Gastrocnemius medialis (tissue), 4 donors: ENCODE measurements at regions not wholly inside any gene's neighbourhood (a gene's known extent, or its start where the extent isn't known, plus 50 kb on each side); places are given as distances from the start of the nearest gene placed in this dataset.
A peak's percentile ranks its signal among the peaks of the same experiment; 100 is the strongest.

Experiments
- ATAC-seq, 2 donors: fragments of 150-250 bp; one replicate each; pipeline ENCODE4 v1.9.1; 2016
- DNase-seq, 2 donors: peaks; one replicate each; pipeline ENCODE4 v3.0.0-alpha.2; 2019
- H3K27ac ChIP-seq, 4 donors: fragments of 200-600 bp; sonication (generic); 1 replicate in 1 of 4; 2 replicates in 3 of 4; pipeline ENCODE4 v1.5.1; 2016 to 2018; ENCODE audit warnings: mild to moderate bottlenecking in 2 of 4, moderate library complexity in 1 of 4
- H3K27me3 ChIP-seq, 3 donors: fragments of 200-600 bp; sonication (generic) in 2 of 3; 1 replicate in 1 of 3; 2 replicates in 2 of 3; pipeline versions ENCODE4 v1.5.1 to v1.6.0; 2016 to 2019; ENCODE audit warnings: mild to moderate bottlenecking in 1 of 3, moderate library complexity in 1 of 3
- H3K36me3 ChIP-seq, 2 donors: fragments of 200-600 bp; sonication (generic) in 1 of 2; one replicate each; pipeline ENCODE4 v1.5.1; 2017 to 2018
- H3K4me1 ChIP-seq, 2 donors: fragments of 200-600 bp; sonication (generic) in 1 of 2; one replicate each; pipeline ENCODE4 v1.5.1; 2016 to 2017; ENCODE audit warnings: mild to moderate bottlenecking in 2 of 2
- H3K4me3 ChIP-seq, 4 donors: fragments of 200-600 bp; sonication (generic) in 3 of 4; 1 replicate in 1 of 4; 2 replicates in 3 of 4; pipeline ENCODE4 v1.5.1; 2016 to 2019; ENCODE audit warnings: mild to moderate bottlenecking in 2 of 4
- H3K9me3 ChIP-seq, 3 donors: fragments of 200-600 bp; sonication (generic) in 2 of 3; 1 replicate in 1 of 3; 2 replicates in 2 of 3; pipeline ENCODE4 v1.5.1; 2016 to 2019
- POLR2A ChIP-seq, 2 donors: fragments of 450-650 bp; IDR thresholded peaks; one replicate each; pipeline ENCODE4 v1.6.1; 2017; ENCODE audit warnings: antibody characterized with exemption in 2 of 2, mild to moderate bottlenecking in 2 of 2, moderate library complexity in 2 of 2
- in situ Hi-C, 4 donors: fragments of 200-750 bp; cut with MboI; loops; one replicate each; pipeline versions ENCODE4 v1.15.0 to v1.8.0; 2017; ENCODE audit warnings: low sequenced_read_pairs in 4 of 4
- intact Hi-C: fragments of 100-400 bp; cut with DNase I; formaldehyde crosslinking; loops from one replicate; pipeline ENCODE4 v1.15.1; 2023; ENCODE audit warnings: low total_unique reads
- TF ChIP-seq, protein P1 (sequence below), 5 experiments: fragments of 450-650 bp in 3 of 5; fragments of 200-600 bp in 2 of 5; sonication (generic) in 2 of 5; IDR thresholded peaks in 4 of 5; conservative IDR thresholded peaks in 1 of 5; 1 replicate in 4 of 5; 2 replicates in 1 of 5; pipeline ENCODE4 v1.5.1; 2016 to 2019; ENCODE audit warnings: antibody characterized with exemption in 5 of 5, mild to moderate bottlenecking in 3 of 5, moderate library complexity in 3 of 5

DNA sequence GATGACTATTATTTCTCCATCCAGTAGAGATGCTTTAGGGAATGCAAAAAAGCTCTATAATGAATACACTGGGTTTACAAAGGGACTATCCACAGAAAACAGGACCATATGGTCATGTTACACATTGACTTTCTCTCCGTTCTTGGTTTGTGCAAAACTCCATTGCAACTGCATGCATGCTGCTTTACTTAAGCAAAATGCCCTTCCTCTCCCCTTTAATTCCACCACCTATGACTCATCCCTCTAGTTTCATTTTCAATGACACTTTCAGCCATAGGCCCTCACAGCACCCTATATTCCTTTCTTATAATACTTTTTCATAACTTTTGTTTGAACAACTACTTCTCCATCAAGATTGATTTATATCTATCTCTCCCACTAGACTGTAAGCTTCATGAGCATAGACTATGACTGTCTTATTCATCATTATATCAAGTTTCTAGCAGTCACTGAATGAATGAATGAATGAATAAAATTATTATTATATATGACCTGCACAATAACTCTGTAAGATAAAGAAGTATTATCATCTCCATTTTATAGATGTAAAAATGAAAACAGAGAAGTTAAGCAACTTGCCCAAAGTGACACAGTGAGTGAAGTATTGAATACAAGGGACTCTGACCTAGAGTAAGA is 248.9 kb downstream of the PLPP3 start:
- no peak for DNase-seq
- intact Hi-C loops = no loop called here
- Histone ChIP-seq H3K36me3 (no peaks in the 10 kb centered on the region), H3K4me3 (no peak overlapping the region), H3K9me3 (no peaks in the 10 kb centered on the region), H3K27me3 (no peaks in the 10 kb centered on the region), H3K27ac (no peak overlapping the region), H3K4me1 (peaks cover 15 to 22% of the 10 kb centered on the region in 2 donors)
- TF ChIP-seq, protein P1, sequence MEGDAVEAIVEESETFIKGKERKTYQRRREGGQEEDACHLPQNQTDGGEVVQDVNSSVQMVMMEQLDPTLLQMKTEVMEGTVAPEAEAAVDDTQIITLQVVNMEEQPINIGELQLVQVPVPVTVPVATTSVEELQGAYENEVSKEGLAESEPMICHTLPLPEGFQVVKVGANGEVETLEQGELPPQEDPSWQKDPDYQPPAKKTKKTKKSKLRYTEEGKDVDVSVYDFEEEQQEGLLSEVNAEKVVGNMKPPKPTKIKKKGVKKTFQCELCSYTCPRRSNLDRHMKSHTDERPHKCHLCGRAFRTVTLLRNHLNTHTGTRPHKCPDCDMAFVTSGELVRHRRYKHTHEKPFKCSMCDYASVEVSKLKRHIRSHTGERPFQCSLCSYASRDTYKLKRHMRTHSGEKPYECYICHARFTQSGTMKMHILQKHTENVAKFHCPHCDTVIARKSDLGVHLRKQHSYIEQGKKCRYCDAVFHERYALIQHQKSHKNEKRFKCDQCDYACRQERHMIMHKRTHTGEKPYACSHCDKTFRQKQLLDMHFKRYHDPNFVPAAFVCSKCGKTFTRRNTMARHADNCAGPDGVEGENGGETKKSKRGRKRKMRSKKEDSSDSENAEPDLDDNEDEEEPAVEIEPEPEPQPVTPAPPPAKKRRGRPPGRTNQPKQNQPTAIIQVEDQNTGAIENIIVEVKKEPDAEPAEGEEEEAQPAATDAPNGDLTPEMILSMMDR (IDR thresholded peaks at IDR 0.05 in 4 of 5, conservative IDR thresholded peaks at IDR 0.05 in 1 of 5) = no peak
- no peak for TF ChIP-seq POLR2A (IDR thresholded peaks at IDR 0.05)
- in situ Hi-C loops = no loop called here
- ATAC-seq = peak in 1 of 2 donors; percentile 69

DNA sequence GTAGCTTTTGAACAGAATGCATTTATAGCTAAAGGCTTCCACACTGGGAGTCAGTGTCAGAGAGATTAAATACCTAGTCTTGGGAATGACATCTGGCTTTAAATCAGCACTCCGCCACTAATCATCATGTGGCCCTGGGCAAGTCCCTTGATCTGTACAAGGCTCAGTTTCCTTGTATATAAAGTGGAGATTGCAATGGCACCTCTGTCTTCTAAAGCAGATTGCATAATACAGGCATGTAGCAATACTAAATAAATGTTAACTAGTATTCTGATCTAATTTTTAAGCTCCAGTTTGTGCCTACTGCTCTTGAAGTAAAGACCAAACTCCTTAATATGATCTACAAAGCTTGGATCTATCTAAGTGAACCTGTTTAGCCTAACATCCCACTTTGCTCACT is 249.4 kb downstream of the PLPP3 start:
- TF ChIP-seq, protein P1 (IDR thresholded peaks at IDR 0.05 in 4 of 5, conservative IDR thresholded peaks at IDR 0.05 in 1 of 5) = no peak
- no peak for TF ChIP-seq POLR2A (IDR thresholded peaks at IDR 0.05)
- no peak for ATAC-seq
- intact Hi-C loops = no loop called here

DNA sequence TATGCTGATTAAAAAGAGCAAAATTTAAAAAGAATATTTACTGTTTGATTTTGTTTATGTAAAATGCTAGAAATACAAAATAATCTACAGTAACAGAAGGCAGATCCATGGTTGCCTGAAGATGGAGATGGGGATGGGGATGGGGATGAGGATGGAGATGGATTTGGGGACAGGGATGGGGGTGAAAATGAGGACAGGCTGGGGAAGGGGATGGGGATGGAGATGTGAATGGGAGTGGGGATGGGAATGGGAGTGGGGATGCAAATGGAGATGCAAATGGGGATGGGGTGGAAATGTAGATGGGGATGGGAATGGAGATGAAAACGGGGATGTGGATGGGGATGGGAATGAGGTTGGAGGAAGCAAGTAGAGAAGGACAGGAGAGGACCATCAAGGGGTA is 252.2 kb downstream of the PLPP3 start:
- TF ChIP-seq POLR2A (IDR thresholded peaks at IDR 0.05) = no peak
- TF ChIP-seq, protein P1 (IDR thresholded peaks at IDR 0.05 in 4 of 5, conservative IDR thresholded peaks at IDR 0.05 in 1 of 5) = no peak
- no peaks in the 10 kb centered on the region for H3K9me3 ChIP-seq
- H3K4me1 ChIP-seq = peaks cover 9 to 14% of the 10 kb centered on the region in 2 donors
- H3K27me3 ChIP-seq = no peaks in the 10 kb centered on the region
- H3K27ac ChIP-seq = no peak overlapping the region
- H3K4me3 ChIP-seq = no peak overlapping the region
- DNase-seq (no peak), ATAC-seq (no peak)
- intact Hi-C loops = no loop called here
- no peaks in the 10 kb centered on the region for H3K36me3 ChIP-seq
- in situ Hi-C loops = no loop called here

More for the DNA sequence above, 249.4 kb downstream of the PLPP3 start:
- in situ Hi-C loops = no loop called here
- Histone ChIP-seq H3K27ac (no peak overlapping the region), H3K27me3 (no peaks in the 10 kb centered on the region), H3K36me3 (no peaks in the 10 kb centered on the region), H3K4me3 (no peak overlapping the region), H3K4me1 (peaks cover 10 to 17% of the 10 kb centered on the region in 2 donors), H3K9me3 (no peaks in the 10 kb centered on the region)
- DNase-seq = no peak

DNA sequence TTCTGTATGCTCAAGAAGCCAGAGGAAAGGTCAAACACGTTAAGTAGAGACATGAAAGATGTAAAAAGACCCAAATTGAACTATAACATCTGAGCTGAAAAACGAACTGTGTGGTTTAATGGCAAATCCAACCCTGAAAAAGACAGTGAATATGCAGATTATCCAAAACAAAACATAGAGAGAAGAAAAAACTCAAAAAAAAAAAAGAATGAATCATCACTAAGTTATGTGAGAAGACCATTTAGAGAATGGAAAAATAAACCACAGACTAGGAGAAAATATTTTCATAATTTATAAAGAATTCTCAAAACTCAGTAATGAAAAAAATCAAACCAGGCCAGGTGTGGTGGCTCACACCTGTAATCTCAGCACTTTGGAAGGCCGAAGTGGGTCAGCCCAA is 253.3 kb downstream of the PLPP3 start:
- Histone ChIP-seq H3K27ac (no peak overlapping the region), H3K9me3 (no peaks in the 10 kb centered on the region), H3K4me3 (no peak overlapping the region), H3K4me1 (peaks cover 8 to 13% of the 10 kb centered on the region in 2 donors), H3K36me3 (no peaks in the 10 kb centered on the region), H3K27me3 (no peaks in the 10 kb centered on the region)
- TF ChIP-seq POLR2A (IDR thresholded peaks at IDR 0.05) = no peak
- TF ChIP-seq, protein P1 (IDR thresholded peaks at IDR 0.05 in 4 of 5, conservative IDR thresholded peaks at IDR 0.05 in 1 of 5) = no peak
- intact Hi-C loops (no loop called here), in situ Hi-C loops (no loop called here)
- ATAC-seq = no peak
- no peak for DNase-seq

DNA sequence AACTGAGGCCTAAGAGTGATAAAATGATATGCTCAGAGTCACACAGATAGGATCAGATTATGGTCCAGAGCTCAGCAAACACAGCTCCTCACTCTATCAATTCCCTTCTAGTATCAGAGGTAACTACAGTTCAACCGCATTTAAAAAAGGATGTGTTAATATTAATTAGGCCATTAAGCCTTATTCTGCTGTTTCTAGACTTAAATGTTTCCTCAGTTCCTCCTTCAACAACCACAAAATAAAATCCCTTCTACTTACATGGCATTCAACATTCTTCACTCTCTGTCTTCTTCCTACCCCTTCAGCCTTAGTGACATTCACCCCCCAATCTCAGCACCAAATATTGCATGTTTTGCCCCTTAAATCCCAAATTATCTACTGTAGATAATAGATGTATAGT is 254.9 kb downstream of the PLPP3 start:
- in situ Hi-C loops = no loop called here
- intact Hi-C loops = no loop called here
- no peak for DNase-seq
- peaks cover 7 to 10% of the 10 kb centered on the region in 2 donors for H3K4me1 ChIP-seq
- no peak overlapping the region for H3K27ac ChIP-seq
- TF ChIP-seq, protein P1 (IDR thresholded peaks at IDR 0.05 in 4 of 5, conservative IDR thresholded peaks at IDR 0.05 in 1 of 5) = no peak
- no peak for TF ChIP-seq POLR2A (IDR thresholded peaks at IDR 0.05)
- H3K36me3 ChIP-seq = no peaks in the 10 kb centered on the region
- no peaks in the 10 kb centered on the region for H3K9me3 ChIP-seq
- no peaks in the 10 kb centered on the region for H3K27me3 ChIP-seq
- ATAC-seq = no peak
- H3K4me3 ChIP-seq = no peak overlapping the region
